HK-2 (cell line): ENCODE measurements at regions not wholly inside any gene's neighbourhood (a gene's known extent, or its start where the extent isn't known, plus 50 kb on each side); places are given as distances from the start of the nearest gene placed in this dataset.
A peak's percentile ranks its signal among the peaks of the same experiment; 100 is the strongest.

Experiments used
- DNase-seq: peaks from one replicate; pipeline ENCODE4 v3.0.0-alpha.2; 2018; ENCODE audit not compliant: unreplicated experiment

- DNase-seq: peak; percentile 13
Measured at GRCh38 chr9:118059484-118060278, 355.5 kb downstream of the TLR4 start.

- DNase-seq: no peak
Measured at GRCh38 chr9:118083161-118083560, 379.0 kb downstream of the TLR4 start.

GRCh38 chr9:118088090-118088489 lies 383.9 kb downstream of the TLR4 start:
- peak; percentile 3 for DNase-seq

GRCh38 chr9:118091226-118091625 lies 387.0 kb downstream of the TLR4 start:
- no peak for DNase-seq

- no peak for DNase-seq
Measured at GRCh38 chr9:118091711-118092500, 387.7 kb downstream of the TLR4 start.

GRCh38 chr9:118094387-118094786 lies 390.2 kb downstream of the TLR4 start:
- no peak for DNase-seq

- DNase-seq: no peak
Measured at GRCh38 chr9:118100529-118101419, 396.6 kb downstream of the TLR4 start.

- DNase-seq: no peak
Measured at GRCh38 chr9:118104363-118104762, 400.2 kb downstream of the TLR4 start.

GRCh38 chr9:118108971-118109370 lies 404.8 kb downstream of the TLR4 start:
- no peak for DNase-seq

- no peak for DNase-seq
Measured at GRCh38 chr9:118109542-118109941, 405.3 kb downstream of the TLR4 start.

- DNase-seq: peak; percentile 26
Measured at GRCh38 chr9:118121361-118121760, 417.2 kb downstream of the TLR4 start.

- no peak for DNase-seq
Measured at GRCh38 chr9:118128313-118128712, 424.1 kb downstream of the TLR4 start.

- DNase-seq: peak; percentile 56
Measured at GRCh38 chr9:118129541-118129940, 425.3 kb downstream of the TLR4 start.

GRCh38 chr9:118148990-118149389 lies 444.8 kb downstream of the TLR4 start:
- no peak for DNase-seq

GRCh38 chr9:118156846-118157245 lies 452.6 kb downstream of the TLR4 start:
- DNase-seq: no peak

GRCh38 chr9:118162716-118163115 lies 458.5 kb downstream of the TLR4 start:
- DNase-seq: no peak

GRCh38 chr9:118163751-118164150 lies 459.5 kb downstream of the TLR4 start:
- no peak for DNase-seq

- DNase-seq: no peak
Measured at GRCh38 chr9:118165451-118165850, 461.2 kb downstream of the TLR4 start.

- DNase-seq: peak; percentile 44
Measured at GRCh38 chr9:118170032-118170955, 466.1 kb downstream of the TLR4 start.

GRCh38 chr9:118177241-118177640 lies 473.0 kb downstream of the TLR4 start:
- DNase-seq: no peak

GRCh38 chr9:118183576-118183975 lies 479.4 kb downstream of the TLR4 start:
- DNase-seq: no peak
